ENCODE measurements at regions not wholly inside any gene's neighbourhood (a gene's known extent, or its start where the extent isn't known, plus 50 kb on each side); places are given as distances from the start of the nearest gene placed in this dataset.

- H3K27ac Mint-ChIP-seq (ENCODE audit: unreplicated experiment) = no peak overlapping the region
- H3K9me3 Mint-ChIP-seq (ENCODE audit: unreplicated experiment) = no peaks in the 10 kb centered on the region
- no peak for DNase-seq (ENCODE audit: extremely low spot score, unreplicated experiment)
- TF ChIP-seq, protein P1, sequence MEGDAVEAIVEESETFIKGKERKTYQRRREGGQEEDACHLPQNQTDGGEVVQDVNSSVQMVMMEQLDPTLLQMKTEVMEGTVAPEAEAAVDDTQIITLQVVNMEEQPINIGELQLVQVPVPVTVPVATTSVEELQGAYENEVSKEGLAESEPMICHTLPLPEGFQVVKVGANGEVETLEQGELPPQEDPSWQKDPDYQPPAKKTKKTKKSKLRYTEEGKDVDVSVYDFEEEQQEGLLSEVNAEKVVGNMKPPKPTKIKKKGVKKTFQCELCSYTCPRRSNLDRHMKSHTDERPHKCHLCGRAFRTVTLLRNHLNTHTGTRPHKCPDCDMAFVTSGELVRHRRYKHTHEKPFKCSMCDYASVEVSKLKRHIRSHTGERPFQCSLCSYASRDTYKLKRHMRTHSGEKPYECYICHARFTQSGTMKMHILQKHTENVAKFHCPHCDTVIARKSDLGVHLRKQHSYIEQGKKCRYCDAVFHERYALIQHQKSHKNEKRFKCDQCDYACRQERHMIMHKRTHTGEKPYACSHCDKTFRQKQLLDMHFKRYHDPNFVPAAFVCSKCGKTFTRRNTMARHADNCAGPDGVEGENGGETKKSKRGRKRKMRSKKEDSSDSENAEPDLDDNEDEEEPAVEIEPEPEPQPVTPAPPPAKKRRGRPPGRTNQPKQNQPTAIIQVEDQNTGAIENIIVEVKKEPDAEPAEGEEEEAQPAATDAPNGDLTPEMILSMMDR (IDR thresholded peaks at IDR 0.05) = no peak
- H3K4me3 Mint-ChIP-seq (ENCODE audit: unreplicated experiment) = no peak overlapping the region
- H3K27me3 Mint-ChIP-seq (ENCODE audit: unreplicated experiment) = no peaks in the 10 kb centered on the region
- H3K36me3 Mint-ChIP-seq (ENCODE audit: unreplicated experiment) = no peaks in the 10 kb centered on the region
- H3K4me1 Mint-ChIP-seq (ENCODE audit: unreplicated experiment) = no peaks in the 10 kb centered on the region
These were observed 280.9 kb upstream of the TBX3 start for GRCh38 chr12:114964841-114965240.

GRCh38 chr12:114963846-114964245, 279.9 kb upstream of the TBX3 start:
- Mint-ChIP-seq H3K4me3 (ENCODE audit: unreplicated experiment) (no peak overlapping the region), H3K27ac (ENCODE audit: unreplicated experiment) (no peak overlapping the region), H3K36me3 (ENCODE audit: unreplicated experiment) (no peaks in the 10 kb centered on the region), H3K4me1 (ENCODE audit: unreplicated experiment) (no peaks in the 10 kb centered on the region), H3K9me3 (ENCODE audit: unreplicated experiment) (no peaks in the 10 kb centered on the region), H3K27me3 (ENCODE audit: unreplicated experiment) (no peaks in the 10 kb centered on the region)
- no peak for DNase-seq (ENCODE audit: extremely low spot score, unreplicated experiment)
- TF ChIP-seq, protein P1 (IDR thresholded peaks at IDR 0.05) = no peak

DNA sequence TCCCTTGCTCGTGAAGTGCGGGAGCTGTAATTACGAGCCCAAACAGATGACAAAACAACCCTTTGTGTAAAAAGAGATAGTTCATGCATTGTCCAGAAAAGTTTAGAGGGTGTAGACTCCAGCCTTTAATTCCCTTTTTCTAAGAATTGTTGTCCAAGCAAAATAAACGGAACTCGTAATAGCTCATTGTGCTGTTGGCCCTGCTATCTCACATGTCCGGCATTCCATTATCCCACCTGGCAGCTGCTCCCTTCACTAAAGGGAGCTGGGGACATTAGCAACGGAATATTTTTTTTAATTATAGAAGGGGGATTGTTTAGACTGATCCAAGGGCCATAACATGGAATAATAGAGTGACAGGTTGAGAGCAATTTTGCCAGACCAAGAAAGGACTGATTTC, 277.5 kb upstream of the TBX3 start:
- TF ChIP-seq, protein P1 (IDR thresholded peaks at IDR 0.05) = no peak
- Mint-ChIP-seq H3K4me1 (ENCODE audit: unreplicated experiment) (no peaks in the 10 kb centered on the region), H3K9me3 (ENCODE audit: unreplicated experiment) (no peaks in the 10 kb centered on the region), H3K27me3 (ENCODE audit: unreplicated experiment) (no peaks in the 10 kb centered on the region), H3K4me3 (ENCODE audit: unreplicated experiment) (no peak overlapping the region), H3K27ac (ENCODE audit: unreplicated experiment) (no peak overlapping the region), H3K36me3 (ENCODE audit: unreplicated experiment) (no peaks in the 10 kb centered on the region)
- DNase-seq (ENCODE audit: extremely low spot score, unreplicated experiment) = no peak

GRCh38 chr12:114958538-114958937, 274.6 kb upstream of the TBX3 start:
- H3K27me3 Mint-ChIP-seq (ENCODE audit: unreplicated experiment) = no peaks in the 10 kb centered on the region
- no peaks in the 10 kb centered on the region for H3K36me3 Mint-ChIP-seq (ENCODE audit: unreplicated experiment)
- H3K4me1 Mint-ChIP-seq (ENCODE audit: unreplicated experiment) = no peaks in the 10 kb centered on the region
- TF ChIP-seq, protein P1 (IDR thresholded peaks at IDR 0.05) = no peak
- H3K4me3 Mint-ChIP-seq (ENCODE audit: unreplicated experiment) = no peak overlapping the region
- DNase-seq (ENCODE audit: extremely low spot score, unreplicated experiment) = no peak
- H3K27ac Mint-ChIP-seq (ENCODE audit: unreplicated experiment) = no peak overlapping the region
- no peaks in the 10 kb centered on the region for H3K9me3 Mint-ChIP-seq (ENCODE audit: unreplicated experiment)

GRCh38 chr12:114957225-114957624, 273.2 kb upstream of the TBX3 start:
- H3K36me3 Mint-ChIP-seq (ENCODE audit: unreplicated experiment) = no peaks in the 10 kb centered on the region
- H3K4me3 Mint-ChIP-seq (ENCODE audit: unreplicated experiment) = no peak overlapping the region
- H3K4me1 Mint-ChIP-seq (ENCODE audit: unreplicated experiment) = no peaks in the 10 kb centered on the region
- no peak for DNase-seq (ENCODE audit: extremely low spot score, unreplicated experiment)
- H3K9me3 Mint-ChIP-seq (ENCODE audit: unreplicated experiment) = no peaks in the 10 kb centered on the region
- TF ChIP-seq, protein P1 (IDR thresholded peaks at IDR 0.05) = no peak
- no peaks in the 10 kb centered on the region for H3K27me3 Mint-ChIP-seq (ENCODE audit: unreplicated experiment)
- H3K27ac Mint-ChIP-seq (ENCODE audit: unreplicated experiment) = no peak overlapping the region
